Lower leg skin (tissue), 3 donors: ENCODE measurements at regions not wholly inside any gene's neighbourhood (a gene's known extent, or its start where the extent isn't known, plus 50 kb on each side); places are given as distances from the start of the nearest gene placed in this dataset.

Experiments
- CTCF ChIP-seq, 3 donors: fragments of 450-650 bp; IDR thresholded peaks; one replicate each; pipeline ENCODE4 v1.5.1; 2016; ENCODE audit warnings: antibody characterized with exemption in 3 of 3, mild to moderate bottlenecking in 3 of 3, moderate library complexity in 2 of 3
- POLR2A ChIP-seq, 2 donors: fragments of 450-650 bp; IDR thresholded peaks; one replicate each; pipeline ENCODE4 v1.6.1; 2016 to 2017; ENCODE audit warnings: antibody characterized with exemption in 2 of 2, mild to moderate bottlenecking in 1 of 2, moderate library complexity in 1 of 2

DNA sequence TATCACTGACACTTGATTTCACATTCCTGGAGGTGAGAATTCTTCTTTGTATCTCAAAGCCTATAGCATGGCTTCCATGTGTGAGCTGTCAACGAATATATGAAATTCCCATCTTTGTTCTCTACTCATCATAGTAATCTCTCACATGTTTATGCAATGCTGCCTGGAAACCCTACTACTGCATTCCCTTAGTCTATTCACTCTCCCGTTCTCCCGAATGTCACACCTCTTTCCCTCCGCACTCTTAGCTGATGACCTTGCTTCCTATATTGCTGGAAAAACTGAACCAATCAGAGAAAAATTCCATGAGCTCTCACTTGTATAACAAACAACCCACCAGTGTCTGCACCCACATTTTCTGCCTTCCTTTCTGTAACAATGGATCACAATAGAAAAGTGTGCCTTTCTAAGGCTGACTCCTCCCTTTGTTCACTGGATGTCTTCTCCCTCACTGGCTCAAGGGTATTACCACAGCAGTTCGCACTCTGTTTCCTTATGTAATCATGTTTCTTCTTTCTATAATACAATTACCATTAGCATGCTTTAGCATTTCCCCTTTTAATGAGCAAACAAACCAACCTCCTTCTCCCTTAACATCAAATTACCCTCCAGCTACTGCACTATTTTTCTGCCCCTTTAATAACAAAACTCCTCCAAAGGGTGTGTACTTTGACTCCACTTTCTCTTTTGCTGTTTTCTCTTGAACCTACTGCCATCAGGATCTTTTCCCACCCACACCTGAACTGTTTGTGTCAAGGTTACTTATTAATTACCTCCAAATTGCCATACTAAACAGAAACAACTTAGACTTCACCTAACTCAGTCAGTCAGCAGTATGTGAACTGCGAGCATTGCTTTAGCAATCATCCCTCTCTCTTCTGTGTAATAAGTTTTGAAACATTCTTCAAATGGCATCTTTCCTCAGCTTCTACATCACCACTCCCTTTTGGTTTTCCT, 63.9 kb upstream of the CCDC196 start:
- TF ChIP-seq CTCF (IDR thresholded peaks at IDR 0.05) = no peak
- no peak for TF ChIP-seq POLR2A (IDR thresholded peaks at IDR 0.05)
